ENCODE measurements at regions not wholly inside any gene's neighbourhood (a gene's known extent, or its start where the extent isn't known, plus 50 kb on each side); places are given as distances from the start of the nearest gene placed in this dataset.
"Not testable (repeated sequence)": the region's sequence is repeated elsewhere in the genome, so short reads cannot be mapped to it uniquely, and the experiment has no call there.

DNA sequence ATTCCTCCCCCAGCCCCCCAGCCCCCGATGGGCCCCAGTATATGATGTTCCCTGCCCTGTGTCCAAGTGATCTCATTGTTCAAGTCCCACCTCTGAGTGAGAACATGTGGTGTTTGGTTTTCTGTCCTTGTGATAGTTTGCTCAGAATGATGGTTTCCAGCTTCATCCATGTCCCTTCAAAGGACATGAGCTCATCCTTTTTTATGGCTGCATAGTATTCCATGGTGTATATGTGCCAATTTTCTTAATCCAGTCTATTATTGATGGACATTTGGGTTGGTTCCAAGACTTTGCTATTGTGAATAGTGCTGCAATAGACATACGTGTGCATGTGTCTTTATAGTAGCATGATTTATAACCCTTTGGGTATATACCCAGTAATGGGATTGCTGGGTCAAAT lies 495.3 kb downstream of the OMA1 start:
- H2AFZ ChIP-seq (ENCODE audit: low read length, unreplicated experiment); H3K4me3 ChIP-seq (ENCODE audit: low read depth, low read length); H3K36me3 ChIP-seq (ENCODE audit: insufficient read depth, low read length); H3K27me3 ChIP-seq (ENCODE audit: insufficient read depth, low read length); H3K27ac ChIP-seq (ENCODE audit: low read depth, low read length); H3K4me1 ChIP-seq (ENCODE audit: control insufficient read depth, insufficient read depth, low read length, unreplicated experiment); H3K79me2 ChIP-seq (ENCODE audit: control insufficient read depth, insufficient read depth, low read length, unreplicated experiment): not testable (repeated sequence)

DNA sequence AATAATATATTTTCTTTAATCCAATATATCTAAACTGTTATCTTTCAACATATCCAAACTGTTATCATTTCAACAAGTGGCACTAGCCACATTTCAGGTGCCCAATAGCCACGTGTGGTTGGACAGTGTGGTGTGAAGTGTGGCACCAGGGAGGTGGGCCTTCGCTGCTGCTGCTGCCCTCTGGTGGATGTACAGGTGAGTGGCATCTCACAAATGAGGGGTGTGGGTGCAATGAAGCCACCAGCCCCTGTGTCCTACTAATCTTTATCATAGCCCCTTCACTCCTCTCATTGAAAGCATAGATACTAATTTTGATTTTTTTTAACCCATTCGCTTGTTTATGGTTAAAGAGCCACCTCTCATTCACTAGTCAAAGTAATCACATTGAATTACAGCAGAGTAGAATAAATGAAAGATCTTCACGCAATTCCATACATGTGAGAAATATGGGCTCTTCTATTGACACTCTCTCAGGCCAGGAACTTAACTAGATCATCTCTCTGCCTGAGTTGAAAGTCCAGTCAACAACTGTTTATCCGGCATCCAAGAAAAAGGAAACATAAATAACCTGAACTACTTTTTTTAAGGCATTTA lies 499.2 kb downstream of the OMA1 start:
- no peaks in the 10 kb centered on the region for H3K4me1 ChIP-seq (ENCODE audit: control insufficient read depth, insufficient read depth, low read length, unreplicated experiment)
- H3K4me3 ChIP-seq (ENCODE audit: low read depth, low read length): no peak overlapping the region
- H3K27me3 ChIP-seq (ENCODE audit: insufficient read depth, low read length): no peaks in the 10 kb centered on the region
- H2AFZ ChIP-seq (ENCODE audit: low read length, unreplicated experiment): no peak overlapping the region
- no peak overlapping the region for H3K27ac ChIP-seq (ENCODE audit: low read depth, low read length)
- no peaks in the 10 kb centered on the region for H3K36me3 ChIP-seq (ENCODE audit: insufficient read depth, low read length)
- no peaks in the 10 kb centered on the region for H3K79me2 ChIP-seq (ENCODE audit: control insufficient read depth, insufficient read depth, low read length, unreplicated experiment)

DNA sequence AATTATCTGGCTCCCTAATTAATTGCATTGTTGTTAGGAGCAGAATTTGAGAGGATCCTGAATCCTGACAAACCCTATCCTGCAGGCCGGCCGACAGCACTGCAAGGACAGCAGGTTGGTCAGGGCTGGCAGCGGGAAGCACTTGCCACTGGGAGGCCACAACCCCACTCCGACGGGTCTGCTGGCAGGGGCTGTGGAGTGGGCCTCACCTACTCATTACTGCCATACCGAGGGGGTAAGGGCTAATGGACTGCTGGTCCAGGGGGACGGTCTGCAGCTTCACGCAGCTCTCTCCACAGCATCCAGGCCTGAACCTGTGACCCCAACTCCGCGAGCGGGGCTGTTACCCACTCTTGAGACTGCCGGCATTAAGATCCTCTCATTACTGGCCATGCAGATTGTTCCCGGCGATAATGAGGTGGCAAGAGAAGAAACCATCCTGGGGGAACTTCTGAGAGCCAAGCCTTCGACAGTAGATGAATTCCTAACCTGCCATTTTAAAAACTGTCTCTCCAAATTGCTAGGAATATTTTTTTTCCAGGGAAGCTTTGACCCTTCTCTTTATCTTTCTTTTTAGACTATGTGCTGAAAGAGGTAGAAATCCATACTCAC lies 501.3 kb downstream of the OMA1 start:
- no peak overlapping the region for H2AFZ ChIP-seq (ENCODE audit: low read length, unreplicated experiment)
- H3K27ac ChIP-seq (ENCODE audit: low read depth, low read length): no peak overlapping the region
- H3K27me3 ChIP-seq (ENCODE audit: insufficient read depth, low read length): no peaks in the 10 kb centered on the region
- H3K4me3 ChIP-seq (ENCODE audit: low read depth, low read length): no peak overlapping the region
- no peaks in the 10 kb centered on the region for H3K4me1 ChIP-seq (ENCODE audit: control insufficient read depth, insufficient read depth, low read length, unreplicated experiment)
- H3K79me2 ChIP-seq (ENCODE audit: control insufficient read depth, insufficient read depth, low read length, unreplicated experiment): no peaks in the 10 kb centered on the region
- H3K36me3 ChIP-seq (ENCODE audit: insufficient read depth, low read length): no peaks in the 10 kb centered on the region

DNA sequence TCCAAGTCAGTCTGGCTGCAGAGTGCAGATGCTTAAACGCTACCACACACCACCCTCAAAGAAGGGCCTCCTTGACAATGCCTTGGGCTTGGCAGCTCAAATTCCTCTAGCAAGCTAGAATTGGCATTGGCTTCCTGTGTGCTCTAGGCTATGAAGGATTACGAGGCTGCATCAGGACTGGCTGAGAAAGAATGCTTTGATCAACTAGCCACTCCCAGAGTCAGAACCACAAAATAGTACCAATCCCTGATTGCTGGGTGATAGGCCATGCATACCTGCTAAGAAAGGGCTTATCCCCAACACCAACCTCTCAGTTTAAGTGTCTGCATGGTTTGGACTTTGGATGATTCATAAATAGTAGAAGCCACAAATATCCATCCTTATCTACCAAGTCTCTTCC lies 504.9 kb downstream of the OMA1 start:
- Histone ChIP-seq H3K36me3 (ENCODE audit: insufficient read depth, low read length) (no peaks in the 10 kb centered on the region), H3K27me3 (ENCODE audit: insufficient read depth, low read length) (no peaks in the 10 kb centered on the region), H3K27ac (ENCODE audit: low read depth, low read length) (no peak overlapping the region), H3K79me2 (ENCODE audit: control insufficient read depth, insufficient read depth, low read length, unreplicated experiment) (no peaks in the 10 kb centered on the region), H3K4me1 (ENCODE audit: control insufficient read depth, insufficient read depth, low read length, unreplicated experiment) (no peaks in the 10 kb centered on the region), H2AFZ (ENCODE audit: low read length, unreplicated experiment) (no peak overlapping the region), H3K4me3 (ENCODE audit: low read depth, low read length) (no peak overlapping the region)

DNA sequence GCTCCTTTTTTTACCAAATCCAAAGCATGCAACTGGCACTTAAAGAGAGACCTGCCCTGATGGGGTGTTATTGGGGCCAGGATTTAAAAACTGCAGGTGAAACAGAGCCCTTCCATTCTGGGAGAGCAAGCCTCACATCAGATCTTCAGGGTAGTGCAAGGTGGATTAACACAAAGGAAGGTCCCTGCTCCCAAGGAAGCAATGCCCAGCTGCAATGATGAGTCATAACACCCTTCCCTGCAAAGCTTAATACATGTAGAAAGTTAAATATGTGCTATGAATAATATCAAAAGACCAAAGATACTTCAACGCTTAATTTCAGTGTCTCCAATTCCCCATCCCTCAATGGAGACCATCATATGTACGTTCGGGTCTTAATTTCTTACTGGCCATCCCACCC lies 508.0 kb downstream of the OMA1 start:
- Histone ChIP-seq H3K4me1 (ENCODE audit: control insufficient read depth, insufficient read depth, low read length, unreplicated experiment) (no peaks in the 10 kb centered on the region), H3K4me3 (ENCODE audit: low read depth, low read length) (no peak overlapping the region), H3K27me3 (ENCODE audit: insufficient read depth, low read length) (no peaks in the 10 kb centered on the region), H3K36me3 (ENCODE audit: insufficient read depth, low read length) (no peaks in the 10 kb centered on the region), H3K27ac (ENCODE audit: low read depth, low read length) (no peak overlapping the region), H2AFZ (ENCODE audit: low read length, unreplicated experiment) (no peak overlapping the region), H3K79me2 (ENCODE audit: control insufficient read depth, insufficient read depth, low read length, unreplicated experiment) (no peaks in the 10 kb centered on the region)

DNA sequence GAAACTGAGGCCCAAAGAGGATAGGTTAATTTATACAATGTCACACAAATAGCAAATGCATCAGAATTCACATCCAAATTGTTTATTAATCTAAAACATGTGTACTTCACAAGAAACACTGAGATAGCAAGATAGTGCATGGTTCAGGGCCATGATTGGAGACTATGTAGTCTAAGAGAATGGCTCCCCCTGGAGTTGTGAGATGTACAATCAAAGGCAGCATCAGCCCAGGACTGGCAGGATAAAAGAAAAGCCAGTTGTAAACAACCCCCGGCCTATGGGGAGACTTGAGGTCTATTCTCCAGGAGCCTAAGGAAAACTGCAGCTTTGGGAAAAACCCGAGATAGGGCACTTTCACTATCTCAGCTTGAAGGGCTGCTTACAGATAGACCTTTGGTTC lies 511.0 kb downstream of the OMA1 start:
- no peak overlapping the region for H2AFZ ChIP-seq (ENCODE audit: low read length, unreplicated experiment)
- no peaks in the 10 kb centered on the region for H3K79me2 ChIP-seq (ENCODE audit: control insufficient read depth, insufficient read depth, low read length, unreplicated experiment)
- no peaks in the 10 kb centered on the region for H3K36me3 ChIP-seq (ENCODE audit: insufficient read depth, low read length)
- H3K27ac ChIP-seq (ENCODE audit: low read depth, low read length): no peak overlapping the region
- H3K4me3 ChIP-seq (ENCODE audit: low read depth, low read length): no peak overlapping the region
- H3K27me3 ChIP-seq (ENCODE audit: insufficient read depth, low read length): no peaks in the 10 kb centered on the region
- H3K4me1 ChIP-seq (ENCODE audit: control insufficient read depth, insufficient read depth, low read length, unreplicated experiment): no peaks in the 10 kb centered on the region

DNA sequence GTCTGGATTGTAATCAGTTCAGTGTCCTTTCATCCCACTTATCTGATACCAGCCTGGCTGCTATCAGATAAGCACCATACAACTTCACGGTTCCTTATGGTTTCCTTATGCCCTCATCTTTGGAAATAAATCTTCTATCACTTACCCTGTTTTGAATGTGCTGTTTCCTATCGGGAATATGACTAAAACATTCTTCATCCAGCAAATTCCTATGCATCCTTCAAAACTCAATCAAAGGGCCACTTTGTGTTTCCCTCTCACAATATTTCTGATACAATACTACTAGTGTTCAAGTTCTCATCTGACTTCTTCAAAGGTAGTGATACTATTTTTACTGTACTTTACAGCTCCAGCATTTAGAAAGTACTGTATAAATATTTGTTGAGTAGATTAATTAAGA lies 513.2 kb downstream of the OMA1 start:
- Histone ChIP-seq H3K4me1 (ENCODE audit: control insufficient read depth, insufficient read depth, low read length, unreplicated experiment) (no peaks in the 10 kb centered on the region), H2AFZ (ENCODE audit: low read length, unreplicated experiment) (no peak overlapping the region), H3K27me3 (ENCODE audit: insufficient read depth, low read length) (no peaks in the 10 kb centered on the region), H3K27ac (ENCODE audit: low read depth, low read length) (no peak overlapping the region), H3K79me2 (ENCODE audit: control insufficient read depth, insufficient read depth, low read length, unreplicated experiment) (no peaks in the 10 kb centered on the region), H3K36me3 (ENCODE audit: insufficient read depth, low read length) (no peaks in the 10 kb centered on the region), H3K4me3 (ENCODE audit: low read depth, low read length) (no peak overlapping the region)

DNA sequence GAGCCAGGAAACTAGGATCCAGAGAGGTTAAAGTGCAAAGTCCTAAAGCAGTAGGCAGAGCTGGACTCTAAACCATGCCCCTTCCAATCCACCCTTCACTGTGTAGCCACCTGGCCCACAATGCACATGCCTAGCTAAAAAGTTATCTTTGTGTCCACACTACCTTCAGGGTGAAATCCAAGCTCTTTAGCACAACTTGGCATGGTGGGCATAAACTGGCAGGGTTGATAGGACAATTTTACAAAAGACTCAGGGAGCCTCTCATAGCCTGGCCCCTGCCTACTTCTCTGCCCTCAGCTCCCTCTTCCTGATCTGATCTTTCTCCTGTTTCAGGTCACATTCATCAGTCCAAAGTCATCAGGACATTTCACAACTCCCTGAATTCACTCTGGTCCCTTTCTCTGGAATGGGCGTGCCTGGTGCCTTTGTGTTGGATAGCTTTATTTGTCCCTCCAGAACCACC lies 513.9 kb downstream of the OMA1 start:
- Histone ChIP-seq H3K27ac (ENCODE audit: low read depth, low read length) (no peak overlapping the region), H3K27me3 (ENCODE audit: insufficient read depth, low read length) (no peaks in the 10 kb centered on the region), H2AFZ (ENCODE audit: low read length, unreplicated experiment) (no peak overlapping the region), H3K36me3 (ENCODE audit: insufficient read depth, low read length) (no peaks in the 10 kb centered on the region), H3K4me3 (ENCODE audit: low read depth, low read length) (no peak overlapping the region), H3K4me1 (ENCODE audit: control insufficient read depth, insufficient read depth, low read length, unreplicated experiment) (no peaks in the 10 kb centered on the region), H3K79me2 (ENCODE audit: control insufficient read depth, insufficient read depth, low read length, unreplicated experiment) (no peaks in the 10 kb centered on the region)

DNA sequence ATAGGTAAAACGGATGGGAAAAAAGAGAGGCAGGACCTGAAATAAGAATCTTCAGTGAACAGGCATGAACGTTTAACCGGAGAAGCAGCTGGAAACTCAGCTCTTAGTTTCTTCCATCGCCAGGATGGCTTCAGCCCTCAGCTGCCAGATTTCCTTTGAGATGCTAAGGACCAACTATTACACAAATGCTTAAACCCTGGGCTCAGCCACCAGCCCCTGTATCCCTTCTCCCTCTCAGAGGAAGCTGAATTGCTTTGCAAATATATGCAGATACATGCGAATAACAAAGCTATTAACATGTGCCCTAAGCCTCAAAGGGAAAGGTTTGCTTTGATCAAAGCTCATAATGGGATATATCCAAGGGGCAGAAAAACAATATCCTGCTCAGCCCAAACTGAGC lies 515.1 kb downstream of the OMA1 start:
- Histone ChIP-seq H3K4me3 (ENCODE audit: low read depth, low read length) (no peak overlapping the region), H3K79me2 (ENCODE audit: control insufficient read depth, insufficient read depth, low read length, unreplicated experiment) (no peaks in the 10 kb centered on the region), H3K36me3 (ENCODE audit: insufficient read depth, low read length) (no peaks in the 10 kb centered on the region), H2AFZ (ENCODE audit: low read length, unreplicated experiment) (no peak overlapping the region), H3K27me3 (ENCODE audit: insufficient read depth, low read length) (no peaks in the 10 kb centered on the region), H3K4me1 (ENCODE audit: control insufficient read depth, insufficient read depth, low read length, unreplicated experiment) (no peaks in the 10 kb centered on the region), H3K27ac (ENCODE audit: low read depth, low read length) (no peak overlapping the region)

DNA sequence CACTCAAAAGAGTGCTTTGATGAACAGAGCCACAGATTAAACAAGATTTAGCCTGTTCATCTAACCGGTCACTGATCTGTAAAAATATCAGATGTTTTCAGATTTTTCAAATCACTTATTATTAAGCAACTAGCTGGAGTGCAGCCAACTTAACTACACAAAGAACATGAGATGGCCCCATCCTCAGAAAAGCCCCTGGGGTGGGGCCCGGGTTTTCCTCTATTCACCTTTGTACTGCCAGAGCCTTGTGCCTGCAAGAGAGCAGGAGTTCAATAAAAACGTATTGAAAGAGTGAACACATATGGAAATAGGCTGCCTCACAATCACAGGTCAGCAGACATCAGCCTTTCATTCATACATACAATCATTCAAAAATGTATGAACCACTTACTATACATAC lies 516.1 kb downstream of the OMA1 start:
- Histone ChIP-seq H2AFZ (ENCODE audit: low read length, unreplicated experiment) (no peak overlapping the region), H3K27ac (ENCODE audit: low read depth, low read length) (no peak overlapping the region), H3K36me3 (ENCODE audit: insufficient read depth, low read length) (no peaks in the 10 kb centered on the region), H3K79me2 (ENCODE audit: control insufficient read depth, insufficient read depth, low read length, unreplicated experiment) (no peaks in the 10 kb centered on the region), H3K27me3 (ENCODE audit: insufficient read depth, low read length) (no peaks in the 10 kb centered on the region), H3K4me1 (ENCODE audit: control insufficient read depth, insufficient read depth, low read length, unreplicated experiment) (no peaks in the 10 kb centered on the region), H3K4me3 (ENCODE audit: low read depth, low read length) (no peak overlapping the region)

DNA sequence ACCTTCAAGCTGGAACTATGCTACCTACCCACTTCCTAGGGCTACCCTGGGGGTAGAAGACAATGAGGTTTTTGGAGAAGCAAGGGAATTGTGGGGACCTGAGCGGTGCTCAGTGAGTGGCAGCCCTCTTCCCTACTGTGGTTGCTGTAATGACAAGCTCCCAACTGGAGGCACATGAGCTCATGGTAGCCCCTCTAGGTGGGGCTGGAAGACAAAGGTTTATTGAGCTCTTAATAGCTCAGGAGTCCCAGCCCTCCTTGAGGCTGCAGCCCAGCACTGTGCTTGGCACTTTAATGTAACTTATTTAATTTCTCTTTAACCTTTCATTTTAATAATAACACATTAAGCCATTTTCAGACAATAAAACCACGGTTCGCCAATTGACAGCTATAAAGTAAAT lies 528.9 kb downstream of the OMA1 start:
- no peaks in the 10 kb centered on the region for H3K4me1 ChIP-seq (ENCODE audit: control insufficient read depth, insufficient read depth, low read length, unreplicated experiment)
- no peaks in the 10 kb centered on the region for H3K79me2 ChIP-seq (ENCODE audit: control insufficient read depth, insufficient read depth, low read length, unreplicated experiment)
- H2AFZ ChIP-seq (ENCODE audit: low read length, unreplicated experiment): no peak overlapping the region
- no peaks in the 10 kb centered on the region for H3K27me3 ChIP-seq (ENCODE audit: insufficient read depth, low read length)
- H3K27ac ChIP-seq (ENCODE audit: low read depth, low read length): no peak overlapping the region
- H3K4me3 ChIP-seq (ENCODE audit: low read depth, low read length): no peak overlapping the region
- no peaks in the 10 kb centered on the region for H3K36me3 ChIP-seq (ENCODE audit: insufficient read depth, low read length)

All from ACC112 (cell line).